Transverse colon (tissue), 4 donors: ENCODE measurements at regions not wholly inside any gene's neighbourhood (a gene's known extent, or its start where the extent isn't known, plus 50 kb on each side); places are given as distances from the start of the nearest gene placed in this dataset.
"Not testable (repeated sequence)": the region's sequence is repeated elsewhere in the genome, so short reads cannot be mapped to it uniquely, and the experiment has no call there.

Experiments
- DNase-seq: peaks from one replicate; pipeline ENCODE4 v3.0.0-alpha.2; 2019
- H3K27ac ChIP-seq, 4 donors: fragments of 200-600 bp; sonication (generic); 2 replicates each; pipeline ENCODE4 v1.5.1; 2016 to 2018; ENCODE audit warnings: inconsistent platforms in 4 of 4
- H3K27me3 ChIP-seq: fragments of 200-600 bp; sonication (generic); 2 replicates; pipeline ENCODE4 v1.5.1; 2017; ENCODE audit warnings: inconsistent platforms
- H3K36me3 ChIP-seq, 4 donors: fragments of 200-600 bp; sonication (generic); 2 replicates each; pipeline ENCODE4 v1.5.1; 2017 to 2019; ENCODE audit warnings: inconsistent platforms in 4 of 4
- H3K4me1 ChIP-seq, 4 donors: fragments of 200-600 bp; sonication (generic); 2 replicates each; pipeline ENCODE4 v1.5.1; 2017 to 2020; ENCODE audit warnings: inconsistent platforms in 4 of 4
- H3K4me3 ChIP-seq, 4 donors: fragments of 200-600 bp; sonication (generic); 1 replicate in 1 of 4; 2 replicates in 3 of 4; pipeline versions ENCODE4 v1.5.1 to v1.6.1; 2017 to 2019; ENCODE audit warnings: inconsistent platforms in 4 of 4
- H3K9me3 ChIP-seq, 2 donors: fragments of 200-600 bp; sonication (generic); 2 replicates each; pipeline ENCODE4 v1.5.1; 2017 to 2019; ENCODE audit warnings: inconsistent platforms in 2 of 2
- CTCF ChIP-seq, 5 experiments: fragments of 200-600 bp in 3 of 5; fragments of 450-650 bp in 2 of 5; sonication (generic) in 3 of 5; IDR thresholded peaks; 1 replicate in 2 of 5; 2 replicates in 3 of 5; pipeline ENCODE4 v1.5.1; 2016 to 2017; ENCODE audit warnings: antibody characterized with exemption in 5 of 5, inconsistent platforms in 3 of 5, mild to moderate bottlenecking in 2 of 5, moderate library complexity in 1 of 5
- EP300 ChIP-seq: sonication (generic); formaldehyde crosslinking; IDR thresholded peaks from one replicate; pipeline ENCODE4 v1.6.1; 2017; ENCODE audit warnings: antibody characterized with exemption, low read depth
- POLR2A ChIP-seq: fragments of 450-650 bp; IDR thresholded peaks from one replicate; pipeline ENCODE4 v1.6.1; 2016; ENCODE audit warnings: antibody characterized with exemption, mild to moderate bottlenecking, moderate library complexity
- POLR2AphosphoS5 ChIP-seq, 3 donors: sonication (generic); formaldehyde crosslinking; IDR thresholded peaks; one replicate each; pipeline ENCODE4 v1.6.1; 2016; ENCODE audit warnings: antibody characterized with exemption in 3 of 3
- WGBS, 2 donors: methylation state at CpG; one replicate each; pipeline ENCODE4 v1.1.5; 2018; ENCODE audit warnings: low coverage in 1 of 2; 5-methylcytosine and 5-hydroxymethylcytosine counted together
- in situ Hi-C, 4 donors: fragments of 200-750 bp; cut with MboI; loops; one replicate each; pipeline versions ENCODE4 v1.15.0 to v1.15.1; 2017; ENCODE audit warnings: low sequenced_read_pairs in 3 of 4, low pct_ligation_motif_present in 1 of 4, low pct_unique_long_range_greater_than_20kb in 1 of 4
- intact Hi-C: fragments of 100-400 bp; cut with DNase I; formaldehyde crosslinking; loops from one replicate; pipeline ENCODE4 v1.15.1; 2023; ENCODE audit warnings: low total_unique reads

- intact Hi-C loops: no loop called here
- no peak for DNase-seq
- Histone ChIP-seq H3K36me3 (no peaks in the 10 kb centered on the region), H3K4me1 (no peaks in the 10 kb centered on the region), H3K9me3 (no peaks in the 10 kb centered on the region), H3K4me3 (no peak overlapping the region), H3K27me3 (no peaks in the 10 kb centered on the region), H3K27ac (no peak overlapping the region)
- no peak for TF ChIP-seq POLR2AphosphoS5 (IDR thresholded peaks at IDR 0.05)
- TF ChIP-seq CTCF (IDR thresholded peaks at IDR 0.05): no peak
- no peak for TF ChIP-seq POLR2A
- no peak for TF ChIP-seq EP300
- in situ Hi-C loops: no loop called here
- 44 to 49% methylated on average over 3 of the region's 3 CpGs for WGBS, 2 donors
Observed at GRCh38 chr5:136579238-136579637, 213.9 kb upstream of the TRPC7 start.

- in situ Hi-C loops, DNase-seq, H3K4me3 ChIP-seq, H3K4me1 ChIP-seq, H3K9me3 ChIP-seq, H3K27me3 ChIP-seq, H3K36me3 ChIP-seq, H3K27ac ChIP-seq, intact Hi-C loops: not testable (repeated sequence)
Observed at GRCh38 chr5:136569875-136570274, 204.5 kb upstream of the TRPC7 start.

GRCh38 chr5:136565457-136565856 lies 200.1 kb upstream of the TRPC7 start:
- DNase-seq, in situ Hi-C loops, H3K36me3 ChIP-seq, H3K27me3 ChIP-seq, H3K27ac ChIP-seq, H3K4me3 ChIP-seq, H3K9me3 ChIP-seq, intact Hi-C loops, H3K4me1 ChIP-seq: not testable (repeated sequence)
- WGBS, 2 donors: 43 to 58% methylated on average over 2 to 3 of the region's 3 CpGs

- WGBS, 2 donors: 29 to 75% methylated on average over 1 of the region's 1 CpG
- H3K9me3 ChIP-seq, intact Hi-C loops, H3K4me3 ChIP-seq, H3K4me1 ChIP-seq, H3K27ac ChIP-seq, in situ Hi-C loops, H3K27me3 ChIP-seq, H3K36me3 ChIP-seq, DNase-seq: not testable (repeated sequence)
Observed at GRCh38 chr5:136565050-136565449, 199.7 kb upstream of the TRPC7 start.

DNA sequence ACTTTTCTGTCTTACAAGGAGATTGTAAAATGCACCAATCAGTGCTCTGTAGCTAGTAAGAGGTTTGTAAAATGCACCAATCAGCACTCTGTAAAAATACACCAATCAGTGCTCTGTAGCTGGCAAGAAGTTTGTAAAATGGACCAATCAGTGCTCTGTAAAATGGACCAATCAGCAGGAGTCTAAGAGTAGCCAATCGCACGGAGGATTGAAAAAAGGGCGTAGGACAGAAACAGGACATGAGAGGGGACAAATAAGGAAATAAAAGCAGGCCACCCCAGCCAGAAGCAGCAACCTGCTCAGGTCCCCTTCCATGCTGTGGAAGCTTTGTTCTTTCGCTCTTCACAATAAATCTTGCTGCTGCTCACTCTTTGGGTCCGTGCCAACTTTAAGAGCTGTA lies 199.1 kb upstream of the TRPC7 start:
- DNase-seq, intact Hi-C loops, H3K9me3 ChIP-seq, H3K27me3 ChIP-seq, H3K4me3 ChIP-seq, H3K4me1 ChIP-seq, H3K27ac ChIP-seq, in situ Hi-C loops, H3K36me3 ChIP-seq: not testable (repeated sequence)
- 83 to 94% methylated on average over 5 of the region's 5 CpGs for WGBS, 2 donors

DNA sequence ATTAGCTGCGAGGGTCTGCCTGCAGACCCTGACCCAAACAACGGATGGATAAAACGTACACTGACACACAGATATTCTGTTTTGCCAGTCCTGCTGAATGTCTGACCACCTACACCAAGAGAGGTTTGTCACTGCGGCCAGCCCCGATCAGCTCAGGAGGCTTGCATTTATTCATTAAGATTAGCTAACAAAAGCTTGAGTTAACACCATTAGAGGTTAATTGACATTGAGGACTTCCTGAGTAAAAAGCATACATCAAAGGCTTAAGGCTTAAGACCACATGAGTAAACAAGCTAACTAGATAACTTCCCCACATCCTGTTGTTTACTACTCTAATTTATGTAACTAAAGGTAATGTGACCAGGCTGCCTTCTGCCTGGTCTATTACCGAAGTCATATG lies 198.1 kb upstream of the TRPC7 start:
- intact Hi-C loops (no loop called here), in situ Hi-C loops (no loop called here)
- DNase-seq: no peak

More for the DNA sequence above, 198.1 kb upstream of the TRPC7 start:
- H3K4me3 ChIP-seq: no peak overlapping the region
- H3K36me3 ChIP-seq: no peaks in the 10 kb centered on the region
- WGBS, 2 donors: 67 to 80% methylated on average over 3 to 6 of the region's 6 CpGs
- TF ChIP-seq EP300: no peak
- no peak for TF ChIP-seq CTCF (IDR thresholded peaks at IDR 0.05)
- TF ChIP-seq POLR2AphosphoS5 (IDR thresholded peaks at IDR 0.05): no peak
- no peak for TF ChIP-seq POLR2A
- no peaks in the 10 kb centered on the region for H3K4me1 ChIP-seq
- H3K27ac ChIP-seq: no peak overlapping the region
- H3K9me3 ChIP-seq: no peaks in the 10 kb centered on the region
- H3K27me3 ChIP-seq: no peaks in the 10 kb centered on the region
